Left ventricle myocardium inferior (tissue), 1 donor: ENCODE measurements at regions not wholly inside any gene's neighbourhood (a gene's known extent, or its start where the extent isn't known, plus 50 kb on each side); places are given as distances from the start of the nearest gene placed in this dataset.
A peak's percentile ranks its signal among the peaks of the same experiment; 100 is the strongest.

Source experiments
- DNase-seq: peaks from one replicate; pipeline ENCODE4 v3.0.0-alpha.2; 2020
- H3K27ac ChIP-seq: fragments of 200-600 bp; replicated peaks from 2 replicates; pipeline ENCODE4 v1.8.0; 2021
- H3K27me3 ChIP-seq: fragments of 200-600 bp; 2 replicates; pipeline ENCODE4 v1.8.0; 2021; ENCODE audit warnings: low read depth
- H3K36me3 ChIP-seq: fragments of 200-600 bp; 2 replicates; pipeline ENCODE4 v1.8.0; 2021
- H3K4me1 ChIP-seq: fragments of 200-600 bp; 2 replicates; pipeline ENCODE4 v1.8.0; 2021
- H3K4me3 ChIP-seq: fragments of 200-600 bp; 2 replicates; pipeline ENCODE4 v1.8.0; 2021; ENCODE audit warnings: mild to moderate bottlenecking, moderate library complexity
- H3K9me3 ChIP-seq: fragments of 200-600 bp; replicated peaks from 2 replicates; pipeline ENCODE4 v1.8.0; 2021
- intact Hi-C: fragments of 100-400 bp; cut with micrococcal nuclease; formaldehyde crosslinking; loops from one replicate; pipeline ENCODE4 v1.11.0; 2022
- TF ChIP-seq, protein P1 (sequence below): fragments of 200-600 bp; IDR thresholded peaks from 2 replicates; pipeline ENCODE4 v1.8.0; 2021; ENCODE audit warnings: antibody characterized with exemption, mild to moderate bottlenecking, borderline replicate concordance
- donor health status: DM: no; HTN: yes; CAD: no; lungs with severe emphysema.

DNA sequence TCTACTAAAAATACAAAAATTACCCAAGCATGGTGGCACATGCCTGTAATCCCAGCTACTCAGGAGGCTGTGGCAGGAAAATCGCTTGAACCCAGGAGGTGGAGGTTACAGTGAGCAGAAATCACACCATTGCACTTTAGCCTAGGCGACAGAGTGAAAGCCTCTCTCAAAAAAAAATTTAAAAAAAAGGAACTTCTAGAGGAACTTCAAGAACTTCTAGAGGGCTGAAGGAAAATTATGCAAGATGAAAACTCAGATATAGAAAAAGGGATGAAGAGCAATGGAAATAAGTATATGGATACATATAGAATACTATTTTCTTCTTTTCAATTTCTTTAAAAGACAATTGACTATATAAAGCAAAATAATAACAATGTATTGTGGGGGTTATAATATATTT, 51.2 kb upstream of the PRR5 start:
- Histone ChIP-seq H3K36me3 (no peaks in the 10 kb centered on the region), H3K27ac (no peak overlapping the region), H3K4me1 (no peaks in the 10 kb centered on the region), H3K27me3 (peaks cover 49% of the 10 kb centered on the region), H3K4me3 (no peak overlapping the region), H3K9me3 (no peaks in the 10 kb centered on the region)
- no peak for DNase-seq
- intact Hi-C loops, result no loop called here
- TF ChIP-seq, protein P1, sequence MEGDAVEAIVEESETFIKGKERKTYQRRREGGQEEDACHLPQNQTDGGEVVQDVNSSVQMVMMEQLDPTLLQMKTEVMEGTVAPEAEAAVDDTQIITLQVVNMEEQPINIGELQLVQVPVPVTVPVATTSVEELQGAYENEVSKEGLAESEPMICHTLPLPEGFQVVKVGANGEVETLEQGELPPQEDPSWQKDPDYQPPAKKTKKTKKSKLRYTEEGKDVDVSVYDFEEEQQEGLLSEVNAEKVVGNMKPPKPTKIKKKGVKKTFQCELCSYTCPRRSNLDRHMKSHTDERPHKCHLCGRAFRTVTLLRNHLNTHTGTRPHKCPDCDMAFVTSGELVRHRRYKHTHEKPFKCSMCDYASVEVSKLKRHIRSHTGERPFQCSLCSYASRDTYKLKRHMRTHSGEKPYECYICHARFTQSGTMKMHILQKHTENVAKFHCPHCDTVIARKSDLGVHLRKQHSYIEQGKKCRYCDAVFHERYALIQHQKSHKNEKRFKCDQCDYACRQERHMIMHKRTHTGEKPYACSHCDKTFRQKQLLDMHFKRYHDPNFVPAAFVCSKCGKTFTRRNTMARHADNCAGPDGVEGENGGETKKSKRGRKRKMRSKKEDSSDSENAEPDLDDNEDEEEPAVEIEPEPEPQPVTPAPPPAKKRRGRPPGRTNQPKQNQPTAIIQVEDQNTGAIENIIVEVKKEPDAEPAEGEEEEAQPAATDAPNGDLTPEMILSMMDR, result no peak

DNA sequence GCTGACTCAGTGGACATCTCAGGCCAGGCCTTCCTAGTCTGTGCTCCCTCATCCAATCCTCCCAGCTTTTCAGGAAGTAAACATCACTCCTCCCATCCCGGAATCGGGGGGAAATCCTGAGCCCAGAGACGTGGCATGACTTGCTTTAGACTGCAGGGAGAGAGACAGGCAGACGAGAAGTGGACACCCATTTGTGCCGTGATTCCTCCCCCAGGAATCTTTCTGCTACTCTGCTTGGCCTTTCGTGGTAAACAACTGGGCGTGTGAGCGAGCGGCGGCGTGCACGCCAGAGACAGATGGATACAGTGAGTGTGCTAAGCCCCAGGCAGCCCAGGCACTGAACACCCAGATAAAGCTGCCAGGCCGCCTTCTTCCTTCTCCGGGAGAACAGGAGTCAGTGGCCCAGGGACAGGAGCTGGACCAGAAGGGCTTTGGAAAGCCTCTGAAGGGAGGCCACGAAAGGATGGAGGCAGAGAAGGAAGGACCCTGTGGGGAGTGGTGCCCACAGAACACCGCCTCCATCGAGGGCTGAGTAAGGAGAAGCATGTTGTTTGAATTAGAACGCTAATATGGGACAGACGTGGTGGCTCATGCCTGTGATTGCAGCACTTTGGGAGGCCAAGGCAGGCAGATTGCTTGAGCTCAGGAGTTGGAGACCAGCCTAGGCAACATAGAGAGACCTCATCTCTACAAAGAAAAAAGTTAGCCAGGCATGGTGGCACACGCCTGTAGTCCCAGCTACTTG, 53.0 kb upstream of the PRR5 start:
- H3K4me1 ChIP-seq, result no peaks in the 10 kb centered on the region
- intact Hi-C loops, result no loop called here
- DNase-seq, result no peak
- H3K36me3 ChIP-seq, result no peaks in the 10 kb centered on the region
- peak overlapping the region; percentile 33 for H3K27ac ChIP-seq
- peaks cover 4% of the 10 kb centered on the region for H3K9me3 ChIP-seq
- peaks cover 56% of the 10 kb centered on the region for H3K27me3 ChIP-seq
- TF ChIP-seq, protein P1, result no peak
- H3K4me3 ChIP-seq, result no peak overlapping the region

GRCh38 chr22:44648085-44648820, 53.8 kb upstream of the PRR5 start:
- peak overlapping the region; percentile 33 for H3K27ac ChIP-seq
- H3K27me3 ChIP-seq, result peaks cover 59% of the 10 kb centered on the region
- no peaks in the 10 kb centered on the region for H3K36me3 ChIP-seq
- intact Hi-C loops, result no loop called here
- TF ChIP-seq, protein P1, result no peak
- DNase-seq, result no peak
- H3K9me3 ChIP-seq, result peaks cover 4% of the 10 kb centered on the region
- no peaks in the 10 kb centered on the region for H3K4me1 ChIP-seq
- no peak overlapping the region for H3K4me3 ChIP-seq

DNA sequence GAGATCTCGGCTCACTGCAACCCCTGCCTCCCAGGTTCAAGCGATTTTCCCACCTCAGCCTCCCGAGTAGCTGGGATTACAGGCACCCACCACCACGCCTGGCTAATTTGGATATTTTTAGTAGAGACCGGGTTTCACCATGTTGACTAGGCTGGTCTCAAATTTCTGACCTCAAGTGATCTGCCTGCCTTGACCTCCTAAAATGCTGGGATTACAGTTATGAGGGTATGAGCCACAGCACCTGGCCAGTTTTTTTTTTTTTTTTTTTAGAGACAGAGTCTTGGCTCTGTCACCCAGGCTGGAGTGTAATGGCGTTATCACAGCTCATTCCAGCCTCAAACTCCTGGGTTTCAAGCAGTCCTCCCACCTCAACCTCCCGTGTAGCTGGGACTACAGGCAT, 54.9 kb upstream of the PRR5 start:
- intact Hi-C loops, result no loop called here
- no peak for DNase-seq

GRCh38 chr22:44646668-44647067, 55.3 kb upstream of the PRR5 start:
- DNase-seq, result no peak
- no peaks in the 10 kb centered on the region for H3K36me3 ChIP-seq

More for the DNA sequence above, 54.9 kb upstream of the PRR5 start:
- no peak overlapping the region for H3K27ac ChIP-seq
- H3K9me3 ChIP-seq, result peaks cover 4% of the 10 kb centered on the region
- TF ChIP-seq, protein P1, result no peak
- H3K27me3 ChIP-seq, result peaks cover 66% of the 10 kb centered on the region
- no peaks in the 10 kb centered on the region for H3K4me1 ChIP-seq
- H3K4me3 ChIP-seq, result no peak overlapping the region
- no peaks in the 10 kb centered on the region for H3K36me3 ChIP-seq

More at GRCh38 chr22:44646668-44647067, 55.3 kb upstream of the PRR5 start:
- intact Hi-C loops, result no loop called here
- Histone ChIP-seq H3K9me3 (peaks cover 4% of the 10 kb centered on the region), H3K27ac (no peak overlapping the region), H3K27me3 (peaks cover 63% of the 10 kb centered on the region), H3K4me1 (no peaks in the 10 kb centered on the region), H3K4me3 (no peak overlapping the region)
- TF ChIP-seq, protein P1, result no peak
